Heart right ventricle (tissue), 16 donors: ENCODE measurements at regions not wholly inside any gene's neighbourhood (a gene's known extent, or its start where the extent isn't known, plus 50 kb on each side); places are given as distances from the start of the nearest gene placed in this dataset.

Source experiments
- ATAC-seq, 8 donors: fragments of 200-7000 bp; cut with Tn5 transposase; one replicate each; pipeline ENCODE4 v1.9.1; 2020; ENCODE audit warnings: mild to moderate bottlenecking in 8 of 8, moderate library complexity in 8 of 8, moderate number of reproducible peaks in 1 of 8
- DNase-seq, 2 donors: peaks; one replicate each; pipeline ENCODE4 v3.0.0-alpha.2; 2020
- H3K27ac ChIP-seq, 10 donors: fragments of 200-600 bp; sonication (generic) in 2 of 10; one replicate each; pipeline versions ENCODE4 v1.5.0 to v1.8.0; 2020 to 2022; ENCODE audit warnings: mild to moderate bottlenecking in 3 of 10
- H3K27me3 ChIP-seq, 7 donors: fragments of 200-600 bp; one replicate each; pipeline ENCODE4 v1.8.0; 2021 to 2022; ENCODE audit warnings: mild to moderate bottlenecking in 2 of 7
- H3K36me3 ChIP-seq, 9 donors: fragments of 200-600 bp; sonication (generic) in 1 of 9; one replicate each; pipeline versions ENCODE4 v1.5.0 to v1.8.0; 2020 to 2022; ENCODE audit warnings: mild to moderate bottlenecking in 2 of 9
- H3K4me1 ChIP-seq, 9 donors: fragments of 200-600 bp; sonication (generic) in 1 of 9; one replicate each; pipeline versions ENCODE4 v1.5.0 to v1.8.0; 2020 to 2022; ENCODE audit warnings: mild to moderate bottlenecking in 4 of 9
- H3K4me3 ChIP-seq, 10 donors: fragments of 200-600 bp; sonication (generic) in 2 of 10; one replicate each; pipeline versions ENCODE4 v1.5.0 to v1.8.0; 2020 to 2022; ENCODE audit warnings: mild to moderate bottlenecking in 7 of 10, moderate library complexity in 2 of 10
- H3K9me3 ChIP-seq, 11 donors: fragments of 200-600 bp in 10 of 11; sonication (generic) in 2 of 11; one replicate each; pipeline versions ENCODE4 v1.5.0 to v1.8.0; 2013 to 2022; ENCODE audit warnings: mild to moderate bottlenecking in 2 of 11, control low read depth in 1 of 11, moderate library complexity in 1 of 11
- WGBS, 2 donors: extraction: QIAGEN DNeasy Blood & Tissue Kit; methylation state at CpG; one replicate each; pipeline ENCODE4 v1.1.7; 2013; ENCODE audit warnings: inconsistent platforms in 1 of 2; 5-methylcytosine and 5-hydroxymethylcytosine counted together
- intact Hi-C, 10 donors: fragments of 100-400 bp; cut with DNase I; formaldehyde crosslinking; loops; one replicate each; pipeline versions ENCODE4 v1.11.1 to v1.14.2; 2022
- TF ChIP-seq, protein P1 (sequence below), 9 donors: fragments of 200-600 bp; sonication (generic) in 2 of 9; IDR thresholded peaks; one replicate each; pipeline versions ENCODE4 v1.5.0 to v1.8.0; 2021 to 2022; ENCODE audit warnings: antibody characterized with exemption in 9 of 9, mild to moderate bottlenecking in 5 of 9, moderate library complexity in 1 of 9
- donor health status: Arrhythmogenic right ventricular cardiomyopathy.
- donor health status: ischemic (EF 13 %, LVEDD 7.1; RV severe dilation, severe dysfunction).
- donor health status: healthy with polysubstance abuse.
- donor health status: DM: no; HTN: yes; CAD: no.
- donor health status: DM: no; HTN: no; CAD: no.
- donor health status: ischemic (EF 25% LVEDD 6.9; RV normal size, moderate dysfunction).
- donor health status: ischemic (EF 25% LVEDD 5.7; RV mildly dilated, moderate dysfunction).
- donor health status: healthy.
- donor health status: DM: yes; HTN: yes; CAD: no.
- donor health status: Ischemic cardiomyopathy.
- donor health status: ischemic (EF 35%, LVEDD 5.7; RV mildly dilated, moderate dysfunction).
- donor health status: nonischemic (EF 11% LVEDD 7.7; RV severe dilation, severe dysfunction).
- donor health status: DM: yes; HTN: yes; CAD: no.
- donor health status: PGD.
- donor health status: ischemic (EF 29% LVEDD 5.4; RV normal size, mild dysfunction).
- donor health status: nonischemic (EF 23%, LVEDD 6.1; RV moderate dilation, normal function).

DNA sequence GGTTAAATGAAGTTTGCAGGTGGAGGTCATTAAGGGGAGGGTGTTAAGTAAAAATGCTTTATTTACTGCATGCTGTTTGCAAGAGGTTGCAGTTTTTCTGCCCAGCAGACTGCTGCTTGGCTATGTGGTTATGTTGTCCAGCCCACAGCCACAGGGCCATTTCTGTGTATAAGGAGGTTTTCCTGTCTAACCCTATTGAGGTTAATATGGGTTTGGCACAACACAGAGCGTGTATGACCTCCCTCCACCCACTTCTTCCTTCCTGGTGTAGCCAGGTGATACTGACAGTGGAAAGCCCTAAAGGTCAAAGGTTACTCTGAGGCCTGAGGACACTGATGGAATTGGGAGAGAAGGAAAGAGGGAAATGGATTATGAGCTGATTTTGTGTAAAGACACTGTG lies 253.7 kb upstream of the PWP1 start:
- H3K27me3 ChIP-seq: no peaks in the 10 kb centered on the region
- intact Hi-C loops: no loop called here
- 63 to 73% methylated on average over 1 of the region's 1 CpG for WGBS, 2 donors
- no peak overlapping the region for H3K4me3 ChIP-seq
- DNase-seq (no peak), ATAC-seq (no peak)
- H3K9me3 ChIP-seq: peaks cover 0 to 7% (median 0%) of the 10 kb centered on the region in 11 donors
- H3K4me1 ChIP-seq: no peaks in the 10 kb centered on the region
- TF ChIP-seq, protein P1, sequence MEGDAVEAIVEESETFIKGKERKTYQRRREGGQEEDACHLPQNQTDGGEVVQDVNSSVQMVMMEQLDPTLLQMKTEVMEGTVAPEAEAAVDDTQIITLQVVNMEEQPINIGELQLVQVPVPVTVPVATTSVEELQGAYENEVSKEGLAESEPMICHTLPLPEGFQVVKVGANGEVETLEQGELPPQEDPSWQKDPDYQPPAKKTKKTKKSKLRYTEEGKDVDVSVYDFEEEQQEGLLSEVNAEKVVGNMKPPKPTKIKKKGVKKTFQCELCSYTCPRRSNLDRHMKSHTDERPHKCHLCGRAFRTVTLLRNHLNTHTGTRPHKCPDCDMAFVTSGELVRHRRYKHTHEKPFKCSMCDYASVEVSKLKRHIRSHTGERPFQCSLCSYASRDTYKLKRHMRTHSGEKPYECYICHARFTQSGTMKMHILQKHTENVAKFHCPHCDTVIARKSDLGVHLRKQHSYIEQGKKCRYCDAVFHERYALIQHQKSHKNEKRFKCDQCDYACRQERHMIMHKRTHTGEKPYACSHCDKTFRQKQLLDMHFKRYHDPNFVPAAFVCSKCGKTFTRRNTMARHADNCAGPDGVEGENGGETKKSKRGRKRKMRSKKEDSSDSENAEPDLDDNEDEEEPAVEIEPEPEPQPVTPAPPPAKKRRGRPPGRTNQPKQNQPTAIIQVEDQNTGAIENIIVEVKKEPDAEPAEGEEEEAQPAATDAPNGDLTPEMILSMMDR (IDR thresholded peaks at IDR 0.05): no peak
- H3K27ac ChIP-seq: no peak overlapping the region
- H3K36me3 ChIP-seq: no peaks in the 10 kb centered on the region

DNA sequence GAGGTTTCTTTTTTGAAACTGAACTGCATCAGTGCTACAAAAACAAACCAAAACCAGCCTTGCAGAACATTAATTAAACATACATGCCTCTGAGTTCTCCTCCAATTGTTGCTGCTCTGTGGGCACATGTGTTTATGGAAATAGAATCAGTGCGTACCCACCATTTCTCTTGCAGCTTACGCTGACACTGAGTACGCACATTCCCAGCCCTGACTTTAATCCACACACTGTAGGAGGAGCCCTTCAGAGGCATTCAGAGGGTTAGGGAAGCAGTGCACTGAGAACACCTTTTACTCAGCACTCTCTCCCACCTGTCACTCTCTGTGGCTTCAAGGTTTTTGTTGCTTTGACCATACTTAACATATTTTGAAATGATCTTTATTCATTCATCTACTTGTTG lies 250.5 kb upstream of the PWP1 start:
- intact Hi-C loops: no loop called here
- ATAC-seq (no peak), DNase-seq (no peak)
- H3K27me3 ChIP-seq: peaks cover 0 to 9% (median 0%) of the 10 kb centered on the region in 7 donors
- 85% methylated on average over 3 of the region's 3 CpGs for WGBS, 2 donors
- no peaks in the 10 kb centered on the region for H3K36me3 ChIP-seq
- H3K4me3 ChIP-seq: no peak overlapping the region
- TF ChIP-seq, protein P1 (IDR thresholded peaks at IDR 0.05): no peak
- no peaks in the 10 kb centered on the region for H3K4me1 ChIP-seq
- no peaks in the 10 kb centered on the region for H3K9me3 ChIP-seq
- no peak overlapping the region for H3K27ac ChIP-seq

DNA sequence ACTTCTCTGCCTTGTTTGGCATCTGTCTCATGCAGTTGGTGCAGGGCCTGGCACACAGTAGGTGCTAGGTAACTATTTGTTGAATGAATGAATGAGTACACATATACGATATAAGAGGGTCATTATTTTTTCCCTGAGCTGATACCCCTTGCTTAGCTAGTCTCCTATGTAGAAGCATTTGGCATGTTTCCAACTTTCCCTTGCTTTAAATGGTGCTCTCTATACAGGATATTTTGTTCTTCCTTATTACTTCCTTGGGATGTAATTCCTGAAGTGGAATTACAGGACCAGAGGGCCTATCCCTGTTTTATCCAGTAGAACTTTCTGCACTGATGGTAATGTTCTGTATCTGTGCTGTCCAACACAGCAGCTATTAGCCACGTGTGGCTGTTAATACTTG lies 250.1 kb upstream of the PWP1 start:
- no peak for DNase-seq
- 60 to 73% methylated on average over 2 of the region's 2 CpGs for WGBS, 2 donors
- intact Hi-C loops: no loop called here
- ATAC-seq: no peak
- Histone ChIP-seq H3K9me3 (no peaks in the 10 kb centered on the region), H3K27ac (no peak overlapping the region), H3K4me3 (no peak overlapping the region), H3K27me3 (peaks cover 0 to 9% (median 0%) of the 10 kb centered on the region in 7 donors), H3K4me1 (no peaks in the 10 kb centered on the region), H3K36me3 (no peaks in the 10 kb centered on the region)
- TF ChIP-seq, protein P1 (IDR thresholded peaks at IDR 0.05): no peak

DNA sequence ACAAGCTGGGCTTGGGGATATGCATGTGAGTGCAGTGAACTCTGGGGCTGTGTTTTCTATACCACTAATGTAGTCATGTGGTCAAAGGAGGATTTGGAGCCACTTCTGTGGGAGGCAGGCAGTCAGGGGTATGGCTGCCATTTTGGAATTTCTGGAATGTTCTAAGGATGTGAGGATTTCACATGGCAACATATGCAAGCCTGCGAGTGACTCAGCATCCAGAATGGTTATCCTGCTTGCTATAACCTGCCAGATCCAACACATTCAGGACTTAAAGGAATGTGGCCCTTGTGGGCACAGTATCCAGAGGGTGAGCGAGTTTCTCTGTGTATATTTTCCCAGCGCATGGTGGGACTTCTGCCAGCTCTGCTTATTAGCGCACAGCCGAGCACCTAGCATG lies 249.2 kb upstream of the PWP1 start:
- WGBS, 2 donors: 83 to 89% methylated on average over 5 of the region's 5 CpGs
- no peak overlapping the region for H3K4me3 ChIP-seq
- ATAC-seq (no peak), DNase-seq (no peak)
- H3K9me3 ChIP-seq: no peaks in the 10 kb centered on the region
- H3K36me3 ChIP-seq: no peaks in the 10 kb centered on the region
- TF ChIP-seq, protein P1 (IDR thresholded peaks at IDR 0.05): no peak
- intact Hi-C loops: loop anchor here in 1 of 10 donors (1.0 kb wide), 1 partner anchor 29 kb away; no protein-coding TSS in a partner anchor
- no peak overlapping the region for H3K27ac ChIP-seq
- H3K4me1 ChIP-seq: no peaks in the 10 kb centered on the region
- peaks cover 0 to 9% (median 0%) of the 10 kb centered on the region in 7 donors for H3K27me3 ChIP-seq
